NCI-H446 treated with DMSO at 0.1 percent for 48 hours (cell line): ENCODE measurements at regions not wholly inside any gene's neighbourhood (a gene's known extent, or its start where the extent isn't known, plus 50 kb on each side); places are given as distances from the start of the nearest gene placed in this dataset.
"Not testable (repeated sequence)": the region's sequence is repeated elsewhere in the genome, so short reads cannot be mapped to it uniquely, and the experiment has no call there.

Experiments
- DNase-seq: peaks from one replicate; lab custom pipeline; 2025; lab: John Stamatoyannopoulos, UW

- DNase-seq = not testable (repeated sequence)
These were observed 117.0 kb downstream of the TTC6 start for GRCh38 chr14:37712476-37712860.

DNA sequence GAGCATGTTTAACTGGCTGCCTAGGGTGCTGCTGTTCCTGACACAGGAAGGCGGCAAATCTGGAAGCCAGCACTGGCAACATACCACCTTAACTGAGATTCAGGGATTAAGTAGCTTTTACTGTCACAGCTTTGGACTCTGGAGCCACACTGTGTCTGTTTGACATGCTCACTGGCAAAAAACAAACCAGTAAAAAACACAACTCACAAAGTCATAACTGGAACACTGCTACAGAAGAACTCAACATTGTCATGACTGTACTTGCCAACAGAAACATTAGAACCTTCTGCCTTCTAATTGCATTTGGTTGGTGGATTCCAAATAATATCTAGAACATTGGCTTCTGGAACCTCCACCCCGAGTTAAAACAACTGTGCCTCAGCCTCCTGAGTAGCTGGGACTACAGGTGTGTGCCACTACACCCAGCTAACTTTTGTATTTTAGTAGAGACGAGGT lies 117.6 kb downstream of the TTC6 start:
- no peak for DNase-seq

GRCh38 chr14:37720131-37720530 lies 124.7 kb downstream of the TTC6 start:
- no peak for DNase-seq

GRCh38 chr14:37721976-37722659 lies 126.7 kb downstream of the TTC6 start:
- DNase-seq = no peak

- DNase-seq = no peak
These were observed 128.1 kb downstream of the TTC6 start for GRCh38 chr14:37723515-37723914.

DNA sequence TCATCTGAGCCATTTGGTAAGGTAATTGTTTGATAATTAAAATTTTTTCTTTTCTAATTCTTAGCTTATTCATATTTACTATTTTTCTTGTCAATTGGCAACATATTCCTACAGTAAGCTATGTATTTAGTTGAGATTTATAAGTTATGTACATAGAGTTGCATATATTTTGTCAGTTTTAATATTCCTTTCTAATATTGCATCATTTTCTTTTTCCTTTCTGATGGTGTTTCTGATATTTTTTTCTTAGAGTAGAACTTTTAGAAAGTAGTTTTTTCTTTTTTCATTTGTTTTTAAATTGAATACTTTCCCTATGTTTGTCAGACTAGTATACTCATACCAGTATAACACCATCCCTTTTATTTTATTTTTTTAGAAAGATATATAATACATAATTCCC lies 131.3 kb downstream of the TTC6 start:
- DNase-seq = no peak

DNA sequence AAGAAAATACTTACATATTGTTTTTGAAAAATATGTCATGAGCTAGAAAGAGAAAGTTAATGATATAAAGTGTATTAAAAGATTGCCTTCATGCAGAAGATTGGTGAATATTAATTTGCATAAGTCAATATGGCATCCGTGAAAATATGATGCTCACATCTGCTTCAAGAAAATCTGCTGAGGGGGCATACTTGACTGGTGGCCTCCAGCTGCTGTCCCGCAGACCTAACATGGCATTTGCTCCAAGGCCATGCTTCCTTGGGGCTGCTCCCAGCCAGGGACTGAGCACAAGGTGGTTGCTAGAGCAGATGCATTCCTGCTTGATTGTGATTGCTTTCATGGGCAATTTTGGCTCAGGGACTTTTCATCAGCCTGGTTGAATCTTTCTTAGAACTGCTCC lies 133.8 kb downstream of the TTC6 start:
- DNase-seq = no peak

DNA sequence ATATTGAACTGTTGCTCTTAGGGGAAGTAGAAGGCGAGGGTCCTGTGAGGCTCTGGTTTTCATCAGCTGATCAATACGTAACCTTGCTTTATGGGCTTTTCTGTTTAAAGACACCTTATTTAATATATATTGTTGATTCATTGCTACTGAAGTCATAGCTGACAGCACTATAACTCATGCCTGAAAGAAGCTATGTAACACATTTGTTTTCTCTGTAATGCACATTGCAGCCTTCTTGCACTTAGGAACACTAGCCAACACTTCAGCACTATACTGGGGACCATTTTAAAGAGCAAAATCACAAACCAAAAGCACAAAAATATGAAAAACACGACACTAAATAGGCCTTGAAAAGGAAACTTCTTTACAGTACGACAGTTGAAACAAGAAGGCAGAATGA lies 135.7 kb downstream of the TTC6 start:
- DNase-seq = no peak

DNA sequence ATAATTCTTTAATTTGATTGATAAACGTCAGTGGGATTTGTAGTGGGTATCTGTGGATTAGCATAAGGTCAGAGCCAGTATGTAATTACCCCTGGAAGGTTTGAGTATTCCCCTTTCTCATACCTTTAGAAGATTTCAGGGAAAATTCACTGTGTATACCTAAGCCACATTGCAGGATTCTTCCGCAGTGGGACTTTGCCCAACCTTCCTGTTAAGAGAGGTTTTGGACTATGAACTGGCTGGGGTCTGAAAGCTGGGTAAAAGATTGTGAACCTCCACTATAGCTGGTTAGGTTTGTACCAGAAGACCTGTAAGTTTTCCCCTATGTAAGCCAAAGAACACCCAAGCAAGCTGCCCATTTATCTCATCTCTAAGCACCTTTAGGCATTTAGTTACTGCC lies 150.2 kb downstream of the TTC6 start:
- no peak for DNase-seq

- DNase-seq = no peak
These were observed 150.9 kb downstream of the TTC6 start for GRCh38 chr14:37746140-37746832.

- DNase-seq = no peak
These were observed 158.0 kb downstream of the TTC6 start for GRCh38 chr14:37753459-37753858.

- not testable (repeated sequence) for DNase-seq
These were observed 164.8 kb downstream of the TTC6 start for GRCh38 chr14:37760275-37760674.

DNA sequence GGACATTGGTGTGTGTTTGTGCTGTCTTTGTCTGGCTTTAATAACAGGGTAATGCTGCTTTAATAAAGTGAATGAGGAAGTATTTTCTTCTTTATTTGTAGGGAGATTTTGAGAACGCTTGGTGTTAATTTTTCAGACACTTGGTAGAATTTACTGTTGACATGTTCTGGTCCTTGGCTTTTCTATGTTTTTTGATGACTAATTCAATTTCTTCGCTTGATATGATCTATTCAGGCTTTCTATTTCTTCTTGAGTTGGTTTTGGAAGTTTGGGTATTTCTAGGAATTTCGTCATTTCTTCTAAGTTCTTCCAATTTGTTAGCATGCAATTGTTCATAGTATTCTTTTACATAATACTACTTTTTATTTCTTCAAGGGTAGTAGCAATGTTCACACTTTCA lies 167.8 kb downstream of the TTC6 start:
- no peak for DNase-seq

- DNase-seq = not testable (repeated sequence)
These were observed 176.9 kb downstream of the TTC6 start for GRCh38 chr14:37772283-37772682.

DNA sequence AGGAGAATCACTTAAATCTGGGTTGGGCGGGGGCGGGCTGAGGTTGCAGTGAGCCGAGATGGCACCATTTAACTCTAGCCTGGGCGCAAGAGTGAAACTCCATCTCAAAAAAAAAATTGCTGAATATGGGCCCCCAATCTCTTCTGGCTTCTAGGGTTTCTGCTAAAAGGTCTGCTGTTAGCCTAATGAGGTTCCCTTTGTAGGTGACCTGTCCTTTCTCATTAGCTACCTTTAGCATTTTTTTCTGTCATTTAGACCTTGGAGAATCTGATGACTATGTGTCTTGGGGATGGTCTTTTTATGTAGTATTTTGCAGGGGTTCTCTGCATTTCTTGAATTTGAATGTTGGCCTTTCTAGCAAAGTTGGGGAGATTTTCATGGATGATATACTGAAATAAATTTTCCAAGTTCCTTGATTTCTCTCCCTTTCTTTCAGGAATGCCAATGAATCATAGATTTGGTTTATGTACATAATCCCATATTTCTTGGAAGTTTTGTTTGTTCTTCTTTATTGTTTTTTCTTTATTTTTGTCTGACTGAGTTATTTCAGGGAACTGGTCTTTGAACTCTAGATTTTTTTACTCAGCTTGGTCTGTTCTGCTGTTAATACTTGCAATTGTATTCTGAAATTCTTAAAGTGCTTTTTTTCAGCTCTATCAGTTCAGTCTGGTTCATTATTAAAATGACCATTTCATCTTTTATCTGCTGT lies 181.5 kb downstream of the TTC6 start:
- DNase-seq = no peak

DNA sequence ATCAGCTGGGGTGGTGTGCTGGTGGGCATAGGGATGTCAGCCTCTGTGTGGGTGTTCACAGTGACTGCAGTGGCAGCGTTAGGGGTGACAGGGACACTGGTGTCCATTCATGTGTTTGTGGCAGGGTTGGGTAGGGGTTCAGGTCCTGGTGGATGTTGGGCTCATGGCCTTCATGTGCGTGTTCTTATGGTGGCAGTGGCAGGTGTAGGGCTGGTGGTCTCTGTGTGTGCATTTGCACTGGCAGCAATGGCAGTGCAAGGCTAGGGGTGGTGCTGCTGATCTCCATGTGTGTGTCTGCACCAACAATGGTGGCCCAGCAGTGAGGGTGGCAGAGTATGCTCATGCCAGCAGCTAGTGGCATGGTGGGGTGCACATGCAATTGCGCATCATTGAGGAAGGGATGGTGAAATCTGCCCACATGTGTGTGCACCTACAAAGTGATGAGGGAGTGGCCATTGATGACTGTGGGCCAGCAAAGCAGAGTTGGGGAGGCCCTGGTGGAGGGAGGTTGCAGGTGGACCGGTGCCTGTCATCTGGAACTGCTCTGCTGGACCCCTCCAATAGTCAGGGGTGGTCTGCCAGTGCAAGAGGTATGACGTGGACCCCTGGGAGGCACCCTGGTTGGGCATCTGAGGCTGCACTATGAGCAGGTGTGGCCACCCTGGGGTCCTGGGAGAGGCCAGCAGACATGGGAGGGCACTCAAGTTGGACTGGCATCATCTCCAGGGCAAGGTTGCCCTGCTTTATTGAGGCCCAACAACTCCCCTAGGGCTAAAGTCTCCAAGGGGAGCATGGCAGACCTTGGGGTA lies 182.9 kb downstream of the TTC6 start:
- no peak for DNase-seq

GRCh38 chr14:37779480-37779879 lies 184.1 kb downstream of the TTC6 start:
- DNase-seq = no peak

DNA sequence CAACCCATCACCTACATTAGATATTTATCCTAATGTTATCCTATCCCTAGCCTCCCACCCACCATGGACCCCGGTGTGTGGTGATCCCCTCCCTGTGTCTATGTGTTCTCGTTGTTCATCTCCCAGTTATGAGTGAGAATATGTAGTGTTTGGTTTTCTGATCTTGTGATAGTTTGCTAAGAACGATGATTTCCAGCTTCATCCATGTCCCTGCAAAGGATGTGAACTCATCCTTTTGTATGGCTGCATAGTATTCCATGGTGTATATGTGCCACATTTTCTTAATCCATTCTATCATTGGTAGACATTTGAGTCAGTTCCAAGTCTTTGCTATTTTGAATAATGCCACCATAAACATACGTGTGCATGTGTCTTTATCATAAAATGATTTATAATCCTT lies 185.3 kb downstream of the TTC6 start:
- not testable (repeated sequence) for DNase-seq

GRCh38 chr14:37784203-37784826 lies 188.9 kb downstream of the TTC6 start:
- not testable (repeated sequence) for DNase-seq

DNA sequence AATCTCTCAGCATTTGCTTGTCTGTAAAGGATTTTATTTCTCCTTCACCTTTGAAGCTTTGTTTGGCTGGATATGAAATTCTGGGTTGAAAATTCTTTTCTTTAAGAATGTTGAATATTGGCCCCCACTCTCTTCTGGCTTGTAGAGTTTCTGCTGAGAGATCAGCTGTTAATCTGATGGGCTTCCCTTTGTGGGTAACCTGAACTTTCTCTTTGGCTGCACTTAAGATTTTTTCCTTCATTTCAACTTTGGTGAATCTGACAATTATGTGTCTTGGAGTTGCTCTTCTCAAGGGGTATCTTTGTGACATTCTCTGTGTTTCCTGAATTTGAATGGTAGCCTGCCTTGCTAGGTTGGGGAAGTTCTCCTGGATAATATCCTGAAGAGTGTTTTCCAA lies 189.4 kb downstream of the TTC6 start:
- not testable (repeated sequence) for DNase-seq

- not testable (repeated sequence) for DNase-seq
These were observed 189.9 kb downstream of the TTC6 start for GRCh38 chr14:37785298-37785697.
